HEK293T (cell line): ENCODE measurements at regions not wholly inside any gene's neighbourhood (a gene's known extent, or its start where the extent isn't known, plus 50 kb on each side); places are given as distances from the start of the nearest gene placed in this dataset.

Experiments
- BHLHE40 ChIP-seq: fragments of 450-650 bp; IDR thresholded peaks from 2 replicates; pipeline ENCODE4 v1.6.1; 2016; ENCODE audit warnings: mild to moderate bottlenecking, moderate library complexity, borderline replicate concordance
- FOXA1 ChIP-seq: fragments of 450-650 bp; IDR thresholded peaks from 2 replicates; pipeline ENCODE4 v1.6.1; 2016; ENCODE audit warnings: mild to moderate bottlenecking
- FOXK2 ChIP-seq: fragments of 450-650 bp; IDR thresholded peaks from 2 replicates; pipeline ENCODE4 v1.6.1; 2016; ENCODE audit warnings: mild to moderate bottlenecking
- FOXM1 ChIP-seq: fragments of 450-650 bp; IDR thresholded peaks from 2 replicates; pipeline ENCODE4 v1.6.1; 2017; ENCODE audit warnings: mild to moderate bottlenecking, borderline replicate concordance
- HDGF ChIP-seq: fragments of 450-650 bp; IDR thresholded peaks from 2 replicates; pipeline ENCODE4 v1.6.1; 2017; ENCODE audit warnings: antibody characterized with exemption, borderline replicate concordance
- SUZ12 ChIP-seq: fragments of 450-650 bp; IDR thresholded peaks from 2 replicates; pipeline ENCODE4 v1.6.1; 2016; ENCODE audit warnings: mild to moderate bottlenecking
- TARDBP ChIP-seq: fragments of 450-650 bp; IDR thresholded peaks from 2 replicates; pipeline ENCODE4 v1.6.1; 2016
- TF ChIP-seq, protein P1 (sequence below): fragments of 450-650 bp; IDR thresholded peaks from 2 replicates; pipeline ENCODE4 v1.6.1; 2016

DNA sequence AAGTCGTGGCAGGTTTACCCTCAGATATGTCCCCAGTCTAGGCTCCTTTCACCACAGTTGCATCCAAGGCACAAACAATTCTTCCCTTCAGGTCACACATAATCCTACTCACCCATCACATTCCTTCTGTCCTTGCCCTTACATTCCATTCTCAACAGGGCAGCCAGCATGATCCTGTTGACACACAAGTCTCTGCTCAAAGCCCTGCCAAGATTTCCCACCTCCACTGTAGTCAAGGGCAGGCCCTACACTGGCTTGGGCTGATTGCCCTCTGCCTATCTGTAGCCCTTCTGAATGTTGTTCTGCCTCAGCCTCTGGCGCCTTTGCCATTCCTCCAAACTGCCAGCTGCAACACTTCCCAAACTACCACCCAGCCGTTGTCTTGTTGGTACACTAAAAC is 187.9 kb upstream of the AKR1E2 start:
- TF ChIP-seq TARDBP: no peak
- TF ChIP-seq FOXK2: no peak
- TF ChIP-seq HDGF: no peak
- no peak for TF ChIP-seq BHLHE40
- TF ChIP-seq, protein P1, sequence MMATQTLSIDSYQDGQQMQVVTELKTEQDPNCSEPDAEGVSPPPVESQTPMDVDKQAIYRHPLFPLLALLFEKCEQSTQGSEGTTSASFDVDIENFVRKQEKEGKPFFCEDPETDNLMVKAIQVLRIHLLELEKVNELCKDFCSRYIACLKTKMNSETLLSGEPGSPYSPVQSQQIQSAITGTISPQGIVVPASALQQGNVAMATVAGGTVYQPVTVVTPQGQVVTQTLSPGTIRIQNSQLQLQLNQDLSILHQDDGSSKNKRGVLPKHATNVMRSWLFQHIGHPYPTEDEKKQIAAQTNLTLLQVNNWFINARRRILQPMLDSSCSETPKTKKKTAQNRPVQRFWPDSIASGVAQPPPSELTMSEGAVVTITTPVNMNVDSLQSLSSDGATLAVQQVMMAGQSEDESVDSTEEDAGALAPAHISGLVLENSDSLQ: no peak
- no peak for TF ChIP-seq FOXM1
- no peak for TF ChIP-seq SUZ12
- no peak for TF ChIP-seq FOXA1
